NOMO-1 treated with DMSO at 0.1 percent for 48 hours (cell line): ENCODE measurements at regions not wholly inside any gene's neighbourhood (a gene's known extent, or its start where the extent isn't known, plus 50 kb on each side); places are given as distances from the start of the nearest gene placed in this dataset.

ENCODE experiments used
- DNase-seq: peaks from one replicate; lab custom pipeline; 2025; ENCODE audit not compliant: unreplicated experiment; lab: John Stamatoyannopoulos, UW

- DNase-seq: no peak
These were observed 70.8 kb upstream of the RAI2 start for GRCh38 chrX:17931855-17932254.

DNA sequence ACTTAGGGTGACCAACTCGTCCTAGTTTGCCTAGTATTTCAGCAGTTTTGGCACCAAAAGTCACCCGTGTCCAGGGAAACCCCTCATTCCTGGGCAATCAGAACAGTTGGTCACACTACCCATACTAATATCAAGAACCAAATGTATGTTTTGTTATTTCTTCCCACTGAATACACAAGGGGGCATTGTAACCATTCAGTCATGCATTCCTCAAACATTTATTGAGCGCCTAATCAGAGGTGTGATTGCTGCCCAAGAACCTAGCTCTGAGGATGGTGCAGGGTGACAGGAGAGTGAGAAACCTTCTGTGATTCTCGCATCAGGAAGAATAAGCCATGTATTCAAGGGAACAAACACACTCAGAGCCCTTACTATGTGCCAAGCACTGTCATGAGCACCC is 69.8 kb upstream of the RAI2 start:
- no peak for DNase-seq

DNA sequence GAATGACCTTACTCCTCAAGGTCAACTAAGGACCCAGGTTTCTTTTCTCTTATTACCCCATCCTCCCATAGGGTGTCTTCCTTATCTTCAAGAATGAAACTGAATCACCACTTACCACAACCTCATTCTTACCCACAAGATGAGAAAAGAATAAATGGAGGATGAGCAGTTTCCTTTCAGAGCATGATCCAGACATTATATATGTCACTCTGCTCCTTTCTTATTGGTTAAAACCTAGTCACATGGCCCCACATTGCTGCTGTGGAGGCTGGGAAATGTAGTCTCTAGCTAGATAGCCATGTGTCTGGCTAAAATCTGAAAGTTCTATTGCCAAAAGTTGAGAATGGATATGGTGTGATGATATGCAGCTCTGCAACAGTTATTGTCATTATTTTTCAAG is 62.4 kb upstream of the RAI2 start:
- no peak for DNase-seq

DNA sequence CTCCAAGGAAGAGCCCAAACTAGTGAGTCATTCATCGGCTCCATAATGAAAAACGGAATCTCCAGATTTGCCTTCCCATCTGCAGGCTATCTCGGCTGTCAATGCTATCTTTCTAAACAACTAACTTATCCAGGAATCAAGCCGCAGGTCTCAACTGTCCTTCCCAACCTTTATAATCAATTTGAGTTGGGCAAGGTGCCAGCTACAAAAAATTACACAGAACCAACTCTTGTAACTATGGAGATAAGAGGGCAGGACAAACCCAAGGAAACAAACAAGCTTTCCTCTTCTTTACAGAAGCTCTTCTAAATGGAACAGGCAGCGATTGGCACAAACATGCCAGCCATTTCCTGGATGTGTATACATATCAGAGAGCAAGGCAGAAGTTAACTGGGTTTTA is 61.2 kb upstream of the RAI2 start:
- DNase-seq: no peak

GRCh38 chrX:17919896-17920446 is 58.9 kb upstream of the RAI2 start:
- DNase-seq: no peak

GRCh38 chrX:17917945-17918577 is 57.0 kb upstream of the RAI2 start:
- DNase-seq: no peak

GRCh38 chrX:17913801-17914200 is 52.7 kb upstream of the RAI2 start:
- DNase-seq: no peak
